Activated CD4-positive, alpha-beta memory T cell treated with anti-CD3 and anti-CD28 coated beads, Interleukin-2, amount 10 ng/mL, durations not matched to agents 7 days and 5 days (primary cell): ENCODE measurements at regions not wholly inside any gene's neighbourhood (a gene's known extent, or its start where the extent isn't known, plus 50 kb on each side); places are given as distances from the start of the nearest gene placed in this dataset.

ENCODE experiments used
- CTCF ChIA-PET: fragments of 350-600 bp; sonication (Branson Sonifier 250); formaldehyde crosslinking; loops from one replicate; lab custom pipeline; 2021; ENCODE audit warnings: antibody characterized with exemption, inconsistent platforms; lab: Charles Lee
- POLR2A ChIA-PET: fragments of 350-600 bp; sonication (Branson Sonifier 250); formaldehyde crosslinking; loops from one replicate; lab custom pipeline; 2021; ENCODE audit warnings: antibody characterized with exemption; lab: Charles Lee
- DNase-seq: peaks from one replicate; pipeline ENCODE4 v3.0.0-alpha.2; 2020
- H3K27ac Mint-ChIP-seq: one replicate; pipeline ENCODE4 v1.8.0; 2021; ENCODE audit warnings: mild to moderate bottlenecking, mixed read lengths
- H3K27me3 Mint-ChIP-seq: one replicate; pipeline ENCODE4 v1.8.0; 2021; ENCODE audit warnings: mixed read lengths
- H3K36me3 Mint-ChIP-seq: one replicate; pipeline ENCODE4 v1.8.0; 2021; ENCODE audit warnings: low read depth, mixed read lengths
- H3K4me1 Mint-ChIP-seq: one replicate; pipeline ENCODE4 v1.8.0; 2021; ENCODE audit warnings: mixed read lengths
- H3K4me3 Mint-ChIP-seq: one replicate; pipeline ENCODE4 v1.8.0; 2021; ENCODE audit warnings: mild to moderate bottlenecking, mixed read lengths
- H3K9me3 Mint-ChIP-seq: one replicate; pipeline ENCODE4 v1.8.0; 2021; ENCODE audit warnings: mixed read lengths

DNA sequence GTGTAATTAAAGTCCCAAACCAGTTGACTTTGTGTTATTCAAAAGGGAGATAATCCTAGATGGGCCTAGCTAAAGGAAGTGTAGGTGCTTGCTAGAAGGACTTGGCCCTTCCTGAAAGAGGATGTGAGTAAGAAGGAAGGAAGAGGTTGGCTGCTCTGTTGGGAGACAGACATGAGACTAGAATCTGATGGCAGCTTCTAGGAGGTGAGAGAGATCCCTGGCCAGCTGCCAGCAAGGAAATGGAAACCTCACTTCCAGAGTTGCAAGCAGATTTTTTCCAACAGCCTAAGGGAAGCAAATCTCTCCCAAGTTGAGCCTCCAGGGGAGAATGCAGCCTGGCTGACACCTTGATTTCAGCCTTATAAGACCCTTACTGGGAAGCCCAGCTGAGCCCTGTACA is 368.4 kb upstream of the ZMIZ1 start:
- H3K27me3 Mint-ChIP-seq: no peaks in the 10 kb centered on the region
- H3K4me3 Mint-ChIP-seq: no peak overlapping the region
- POLR2A ChIA-PET: no interaction called here
- no peaks in the 10 kb centered on the region for H3K4me1 Mint-ChIP-seq
- no peak for DNase-seq
- no peaks in the 10 kb centered on the region for H3K36me3 Mint-ChIP-seq
- H3K9me3 Mint-ChIP-seq: no peaks in the 10 kb centered on the region
- CTCF ChIA-PET: no interaction called here
- no peak overlapping the region for H3K27ac Mint-ChIP-seq

DNA sequence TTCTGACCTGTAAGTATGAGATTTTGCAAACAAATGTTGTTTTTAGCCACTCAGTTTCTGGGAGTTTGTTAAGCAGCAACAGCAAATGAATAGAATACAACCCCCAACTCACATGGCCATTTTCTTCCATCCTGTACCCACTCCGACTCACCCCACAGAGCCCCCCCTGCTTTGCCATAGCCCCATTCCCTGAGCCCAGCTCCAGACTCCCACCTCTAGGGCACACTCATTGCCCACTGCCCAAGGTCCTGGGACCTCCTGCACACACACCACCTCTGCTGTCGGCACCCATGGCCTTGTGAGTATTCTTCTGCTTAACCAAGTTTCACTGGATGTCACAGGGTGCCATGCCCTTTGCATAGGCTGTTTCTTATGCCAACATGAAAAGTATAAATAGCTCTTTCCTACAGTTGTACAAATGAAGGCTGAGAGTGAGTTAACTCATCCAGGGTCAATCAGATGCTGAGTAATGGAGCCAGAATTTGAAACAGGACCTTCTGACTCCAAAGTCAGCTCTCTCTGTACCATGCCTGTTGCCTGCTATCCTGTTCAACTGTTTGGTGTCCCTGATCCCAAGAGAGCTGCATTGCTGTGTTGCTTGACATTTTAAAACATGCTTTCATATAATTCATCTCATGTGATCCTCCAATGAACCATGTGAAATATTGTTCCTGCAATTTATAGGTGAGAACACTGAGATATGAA is 367.8 kb upstream of the ZMIZ1 start:
- no peak for DNase-seq
- Mint-ChIP-seq H3K27ac (no peak overlapping the region), H3K36me3 (no peaks in the 10 kb centered on the region), H3K4me3 (no peak overlapping the region), H3K9me3 (no peaks in the 10 kb centered on the region), H3K4me1 (no peaks in the 10 kb centered on the region), H3K27me3 (no peaks in the 10 kb centered on the region)
- ChIA-PET CTCF (no interaction called here), POLR2A (no interaction called here)

DNA sequence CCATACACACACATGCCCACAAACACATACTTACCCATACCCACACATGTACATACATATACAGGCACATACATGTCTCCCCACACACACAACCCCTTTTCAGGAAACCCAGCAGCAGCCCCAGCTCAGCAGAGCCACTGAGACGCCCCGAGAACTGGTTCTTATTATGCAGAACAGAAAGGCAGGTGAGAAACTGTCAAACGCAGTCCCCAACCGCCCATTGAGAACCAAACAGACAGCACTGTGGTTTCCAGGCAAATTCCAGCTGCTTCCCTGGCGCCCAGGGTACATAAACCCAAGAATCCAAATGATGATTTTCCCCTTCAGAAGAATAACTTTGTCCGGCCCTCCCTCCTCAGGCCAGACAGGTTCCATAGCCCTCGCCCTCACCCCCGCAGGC is 366.6 kb upstream of the ZMIZ1 start:
- no peak for DNase-seq
- Mint-ChIP-seq H3K27ac (no peak overlapping the region), H3K4me3 (no peak overlapping the region), H3K4me1 (no peaks in the 10 kb centered on the region), H3K36me3 (no peaks in the 10 kb centered on the region), H3K27me3 (no peaks in the 10 kb centered on the region), H3K9me3 (no peaks in the 10 kb centered on the region)
- ChIA-PET CTCF (no interaction called here), POLR2A (no interaction called here)

DNA sequence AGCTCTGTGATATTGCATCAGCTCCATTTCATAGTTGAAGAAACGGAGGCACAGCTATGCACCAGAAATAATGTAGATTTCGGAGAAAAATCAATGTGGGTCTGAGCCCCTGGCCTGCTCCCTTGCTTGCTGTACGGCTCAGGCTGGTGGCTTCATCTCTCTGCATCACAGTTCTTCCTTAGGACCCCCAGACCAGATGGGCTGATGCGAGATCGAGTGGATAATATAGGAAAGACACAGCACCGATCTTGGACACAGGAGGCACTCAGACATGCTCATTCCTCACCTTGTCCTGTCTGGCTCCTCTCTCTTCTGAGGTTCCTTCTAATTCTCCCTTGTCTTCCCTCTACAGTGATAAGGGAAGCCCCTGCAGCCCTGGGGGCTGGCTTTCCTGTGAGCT is 365.9 kb upstream of the ZMIZ1 start:
- H3K4me1 Mint-ChIP-seq: no peaks in the 10 kb centered on the region
- no peaks in the 10 kb centered on the region for H3K9me3 Mint-ChIP-seq
- POLR2A ChIA-PET: no interaction called here

DNA sequence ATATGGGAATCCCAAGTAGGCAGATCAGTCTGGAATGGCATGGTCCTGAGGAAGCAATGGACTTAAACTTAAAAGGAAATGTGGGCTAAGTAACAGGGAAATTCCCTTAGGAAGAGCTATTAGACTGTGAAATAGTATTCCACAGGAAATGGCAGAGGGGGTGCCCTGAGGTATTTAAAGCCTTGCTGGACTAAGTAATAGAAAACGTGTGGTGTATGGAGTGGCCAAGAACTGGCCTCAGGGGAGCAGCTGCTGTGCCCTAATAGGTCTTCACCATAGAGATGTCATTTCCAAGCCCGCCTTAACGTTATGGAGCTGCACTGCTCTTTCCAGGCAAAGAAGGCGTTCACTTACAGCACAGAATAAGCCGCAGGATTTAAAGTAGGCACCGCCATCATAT is 365.2 kb upstream of the ZMIZ1 start:
- Mint-ChIP-seq H3K36me3 (no peaks in the 10 kb centered on the region), H3K27ac (no peak overlapping the region), H3K27me3 (no peaks in the 10 kb centered on the region), H3K9me3 (no peaks in the 10 kb centered on the region), H3K4me1 (no peaks in the 10 kb centered on the region), H3K4me3 (no peak overlapping the region)
- ChIA-PET CTCF (no interaction called here), POLR2A (no interaction called here)
- DNase-seq: no peak

More for the DNA sequence above, 365.9 kb upstream of the ZMIZ1 start:
- Mint-ChIP-seq H3K4me3 (no peak overlapping the region), H3K36me3 (no peaks in the 10 kb centered on the region), H3K27ac (no peak overlapping the region), H3K27me3 (no peaks in the 10 kb centered on the region)
- CTCF ChIA-PET: interaction anchor here (0.6 kb wide), 1 partner anchor 764 kb away, joined by 3 read pairs; no protein-coding TSS in a partner anchor
- DNase-seq: no peak

DNA sequence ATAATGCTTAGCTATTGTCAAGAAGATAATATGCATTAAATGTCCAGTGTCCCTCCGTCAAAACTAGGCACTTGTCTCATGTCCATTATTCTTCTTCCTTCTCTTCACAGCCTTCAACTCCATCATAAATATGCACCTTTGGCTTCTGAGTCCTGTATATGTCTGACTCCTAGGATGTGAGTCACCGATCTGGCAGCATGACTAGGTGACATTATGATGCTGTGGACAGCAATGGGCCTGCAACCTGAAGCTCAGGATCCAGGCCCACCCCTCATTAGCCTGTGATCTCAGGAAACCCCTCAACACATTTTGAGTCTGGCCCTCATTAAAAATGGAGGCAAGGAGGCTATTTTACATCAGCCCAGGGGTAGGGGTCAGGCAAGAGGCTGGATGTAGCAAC is 362.5 kb upstream of the ZMIZ1 start:
- POLR2A ChIA-PET: no interaction called here
- no peak overlapping the region for H3K4me3 Mint-ChIP-seq
- H3K36me3 Mint-ChIP-seq: no peaks in the 10 kb centered on the region

DNA sequence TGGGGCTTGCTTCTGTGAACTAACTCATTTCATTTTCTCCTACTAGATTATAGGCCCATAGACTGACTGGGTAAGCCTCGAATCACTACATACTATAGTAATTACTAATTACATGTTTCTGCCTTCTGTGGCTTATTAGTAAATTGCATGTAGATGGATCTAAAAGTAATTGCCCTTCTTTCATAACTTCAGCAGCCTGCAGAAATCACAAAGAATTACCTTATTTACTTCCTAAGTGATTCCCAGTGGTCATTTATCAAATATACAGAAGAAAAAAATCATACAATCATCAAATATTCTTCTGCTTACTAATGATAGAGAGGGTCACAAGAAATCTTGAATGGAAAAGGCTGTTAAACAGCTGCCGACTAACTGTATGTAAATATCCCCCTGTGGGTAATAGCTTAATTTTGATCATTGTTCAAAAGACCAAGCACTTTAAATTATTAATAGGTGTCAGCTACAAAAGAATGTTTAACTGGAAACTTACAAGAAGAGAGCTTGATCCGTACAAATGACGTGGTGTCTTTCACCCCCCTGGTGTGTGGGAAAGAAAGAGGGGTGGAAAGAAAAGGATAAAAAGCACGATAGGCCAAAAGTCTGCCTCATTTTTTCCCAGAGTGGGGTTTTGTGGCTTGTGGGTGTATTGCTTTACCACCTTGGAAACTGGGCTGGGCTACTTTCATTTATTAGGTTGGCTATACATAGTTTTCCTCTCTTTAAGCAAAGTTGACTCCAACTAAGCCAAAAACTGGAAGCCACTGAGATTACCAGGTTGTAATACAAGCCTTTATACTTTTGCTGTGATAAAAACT is 361.8 kb upstream of the ZMIZ1 start:
- Mint-ChIP-seq H3K4me1 (no peaks in the 10 kb centered on the region), H3K9me3 (no peaks in the 10 kb centered on the region), H3K27ac (no peak overlapping the region), H3K4me3 (no peak overlapping the region), H3K27me3 (no peaks in the 10 kb centered on the region), H3K36me3 (no peaks in the 10 kb centered on the region)
- ChIA-PET CTCF (no interaction called here), POLR2A (no interaction called here)
- DNase-seq: no peak

More for the DNA sequence above, 362.5 kb upstream of the ZMIZ1 start:
- Mint-ChIP-seq H3K4me1 (no peaks in the 10 kb centered on the region), H3K27ac (no peak overlapping the region), H3K27me3 (no peaks in the 10 kb centered on the region), H3K9me3 (no peaks in the 10 kb centered on the region)
- DNase-seq: no peak
- CTCF ChIA-PET: interaction anchor here (0.6 to 0.7 kb wide), 2 partner anchors 115 to 203 kb away, joined by 4 to 5 read pairs; no protein-coding TSS in a partner anchor

DNA sequence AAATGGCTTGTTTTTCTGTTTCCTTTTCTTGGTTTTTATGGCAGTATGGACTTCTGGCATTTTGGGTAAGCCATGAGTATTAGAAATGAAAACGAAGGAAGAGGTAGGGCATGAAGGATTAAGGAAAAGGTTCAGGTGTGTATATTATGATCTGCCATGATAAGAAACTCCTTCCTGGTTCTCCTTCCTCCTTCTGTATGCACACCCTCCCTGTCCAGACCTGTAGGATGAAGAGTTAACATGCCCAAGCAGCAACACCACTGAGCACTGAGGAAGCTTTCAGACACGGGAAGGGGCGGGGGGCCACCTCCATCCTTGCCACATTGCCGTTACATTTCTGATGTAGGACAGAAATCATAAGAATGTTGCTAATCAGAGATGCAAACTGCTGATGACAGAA is 361.0 kb upstream of the ZMIZ1 start:
- H3K27me3 Mint-ChIP-seq: no peaks in the 10 kb centered on the region
- H3K27ac Mint-ChIP-seq: no peak overlapping the region
- POLR2A ChIA-PET: no interaction called here
- no peaks in the 10 kb centered on the region for H3K9me3 Mint-ChIP-seq
- H3K4me3 Mint-ChIP-seq: no peak overlapping the region
- no peaks in the 10 kb centered on the region for H3K36me3 Mint-ChIP-seq
- CTCF ChIA-PET: no interaction called here
- no peaks in the 10 kb centered on the region for H3K4me1 Mint-ChIP-seq
- no peak for DNase-seq

DNA sequence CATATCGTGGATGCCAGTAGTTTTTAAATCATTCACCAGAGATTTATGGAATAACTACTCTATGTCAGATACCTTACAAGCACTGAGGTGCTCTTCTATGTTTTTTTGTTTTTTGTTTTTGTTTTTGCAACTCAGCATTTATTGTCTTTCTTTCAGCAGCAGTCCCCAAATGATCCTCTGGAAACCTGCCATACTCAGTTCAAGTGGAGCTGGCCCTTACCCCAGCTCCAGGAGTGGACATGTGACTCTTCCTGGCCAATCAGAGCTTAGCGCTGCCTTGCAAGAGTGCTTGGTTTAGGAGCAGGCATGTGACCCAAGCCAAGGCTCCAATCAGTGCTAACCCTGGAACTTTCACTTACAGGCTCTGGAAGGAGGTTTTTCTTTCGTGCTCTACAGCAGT is 356.6 kb upstream of the ZMIZ1 start:
- Mint-ChIP-seq H3K4me1 (no peaks in the 10 kb centered on the region), H3K27me3 (peaks cover 3% of the 10 kb centered on the region), H3K36me3 (no peaks in the 10 kb centered on the region), H3K27ac (no peak overlapping the region), H3K4me3 (no peak overlapping the region), H3K9me3 (no peaks in the 10 kb centered on the region)
- ChIA-PET CTCF (no interaction called here), POLR2A (no interaction called here)
- DNase-seq: no peak

DNA sequence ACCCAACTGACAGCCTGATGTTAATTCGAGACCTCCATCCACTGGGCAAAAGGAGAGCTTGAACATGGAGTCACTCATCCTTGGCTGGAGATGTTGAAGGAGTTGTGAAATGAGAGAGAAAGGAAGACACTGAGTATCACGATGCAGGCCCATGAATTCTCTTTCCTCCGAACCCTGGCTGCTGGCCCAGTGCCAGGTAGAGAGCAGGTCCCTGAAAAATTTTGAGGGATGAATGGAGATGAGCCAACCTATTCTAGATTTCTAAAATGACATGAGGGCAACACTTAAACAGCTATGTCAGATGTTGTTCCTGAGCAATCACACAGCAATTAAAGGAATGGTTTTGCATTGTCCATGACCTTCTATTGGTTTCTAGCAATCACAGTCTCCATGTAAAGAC is 355.1 kb upstream of the ZMIZ1 start:
- peaks cover 3% of the 10 kb centered on the region for H3K27me3 Mint-ChIP-seq
- DNase-seq: no peak
- H3K4me3 Mint-ChIP-seq: no peak overlapping the region
- ChIA-PET POLR2A (no interaction called here), CTCF (no interaction called here)
- no peaks in the 10 kb centered on the region for H3K4me1 Mint-ChIP-seq
- H3K9me3 Mint-ChIP-seq: no peaks in the 10 kb centered on the region
- no peaks in the 10 kb centered on the region for H3K36me3 Mint-ChIP-seq
- H3K27ac Mint-ChIP-seq: no peak overlapping the region

DNA sequence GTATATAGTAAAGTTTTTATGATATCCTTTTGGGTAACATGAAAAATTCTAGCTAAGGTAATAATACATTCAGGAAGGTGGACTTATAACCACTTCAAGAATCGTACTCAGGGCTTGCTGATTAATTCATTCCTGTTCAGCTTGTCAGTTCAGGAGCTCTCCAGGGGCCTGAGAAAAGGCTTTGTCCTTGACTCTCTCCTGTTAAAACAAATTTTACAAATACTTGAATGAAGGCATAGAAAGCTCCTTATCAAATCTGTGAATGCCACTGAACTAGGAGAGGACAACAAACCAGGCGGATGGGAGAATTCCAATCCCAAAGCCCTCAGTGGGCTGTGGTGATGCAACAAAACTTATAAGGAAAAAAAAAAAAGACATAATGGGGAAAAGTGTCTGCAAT is 354.5 kb upstream of the ZMIZ1 start:
- peaks cover 3% of the 10 kb centered on the region for H3K27me3 Mint-ChIP-seq
- no peak overlapping the region for H3K4me3 Mint-ChIP-seq
- H3K27ac Mint-ChIP-seq: no peak overlapping the region
- H3K36me3 Mint-ChIP-seq: no peaks in the 10 kb centered on the region
- H3K4me1 Mint-ChIP-seq: no peaks in the 10 kb centered on the region
- POLR2A ChIA-PET: no interaction called here
- H3K9me3 Mint-ChIP-seq: no peaks in the 10 kb centered on the region
- CTCF ChIA-PET: no interaction called here
- DNase-seq: no peak

DNA sequence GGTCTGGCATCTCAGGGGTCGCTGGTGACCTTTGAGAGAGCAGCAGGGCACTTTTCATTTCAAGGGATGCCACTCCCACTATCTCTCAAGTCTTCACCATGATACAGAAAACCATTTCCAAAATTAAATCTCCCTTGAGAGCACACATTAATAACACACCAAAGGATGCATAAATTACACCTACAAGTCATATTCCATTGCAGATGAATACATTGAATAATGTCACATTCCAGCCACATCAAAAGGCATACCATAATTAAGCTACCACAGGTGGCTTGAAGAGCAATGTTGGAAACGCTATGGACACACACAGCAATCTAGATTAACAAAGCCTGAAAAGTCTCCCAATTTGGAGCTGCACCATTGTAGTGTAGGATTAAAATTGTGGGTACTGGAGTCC is 353.3 kb upstream of the ZMIZ1 start:
- Mint-ChIP-seq H3K27me3 (peaks cover 6% of the 10 kb centered on the region), H3K27ac (no peak overlapping the region), H3K4me3 (no peak overlapping the region), H3K36me3 (no peaks in the 10 kb centered on the region), H3K4me1 (no peaks in the 10 kb centered on the region), H3K9me3 (no peaks in the 10 kb centered on the region)
- ChIA-PET POLR2A (no interaction called here), CTCF (no interaction called here)
- no peak for DNase-seq

DNA sequence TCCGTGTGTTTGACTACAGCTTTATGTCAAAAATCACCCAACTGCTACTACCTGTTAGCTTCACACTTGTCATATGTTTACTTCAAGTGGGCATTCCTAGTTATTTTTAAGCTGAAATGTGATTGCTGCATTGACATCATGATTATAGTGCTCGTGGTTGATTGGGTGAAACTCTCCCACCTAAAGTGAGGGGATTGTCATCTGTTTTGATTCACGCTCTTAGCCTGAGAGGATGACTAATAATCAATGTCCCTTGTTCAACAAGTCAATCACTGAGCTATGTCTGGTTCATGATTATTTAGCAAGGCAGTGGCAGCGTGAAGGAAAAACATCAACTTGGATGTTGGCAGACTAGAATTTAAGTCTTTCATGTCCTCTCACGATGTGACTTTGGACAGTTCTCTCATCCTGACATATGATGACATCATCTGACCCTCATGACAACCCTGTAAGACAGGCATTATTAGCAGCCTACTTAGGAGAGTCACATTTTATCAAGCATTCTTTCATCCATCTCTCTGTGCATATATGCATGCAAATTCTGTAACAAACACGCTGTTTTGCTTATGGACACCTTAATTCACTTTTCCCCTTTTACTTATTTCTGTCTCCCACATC is 352.6 kb upstream of the ZMIZ1 start:
- H3K4me3 Mint-ChIP-seq: no peak overlapping the region
- H3K27me3 Mint-ChIP-seq: peaks cover 11% of the 10 kb centered on the region
- H3K4me1 Mint-ChIP-seq: no peaks in the 10 kb centered on the region
- H3K36me3 Mint-ChIP-seq: no peaks in the 10 kb centered on the region
- H3K27ac Mint-ChIP-seq: no peak overlapping the region
- DNase-seq: no peak
- H3K9me3 Mint-ChIP-seq: no peaks in the 10 kb centered on the region
- CTCF ChIA-PET: no interaction called here
- POLR2A ChIA-PET: no interaction called here
